ENCODE measurements at regions not wholly inside any gene's neighbourhood (a gene's known extent, or its start where the extent isn't known, plus 50 kb on each side); places are given as distances from the start of the nearest gene placed in this dataset.

GRCh38 chr3:98644168-98644567 lies 50.8 kb upstream of the CPOX start:
- TF ChIP-seq CTCF (conservative IDR thresholded peaks at IDR 0.05 in 1 of 2, IDR thresholded peaks at IDR 0.05 in 1 of 2; ENCODE audit: extremely low read depth in 1 of 2, insufficient read depth in 1 of 2, low read depth in 1 of 2, low read length in 2 of 2) (no peak), EZH2 (IDR thresholded peaks at IDR 0.05; ENCODE audit: borderline replicate concordance, low read length) (no peak)

Data from mammary epithelial cell (primary cell).